WTC11 (cell line): ENCODE measurements at regions not wholly inside any gene's neighbourhood (a gene's known extent, or its start where the extent isn't known, plus 50 kb on each side); places are given as distances from the start of the nearest gene placed in this dataset.

Experiments
- ATAC-seq: fragments of 200-7000 bp; cut with Tn5 transposase; 2 replicates; pipeline ENCODE4 v1.10.0; 2021; ENCODE audit warnings: mild to moderate bottlenecking, moderate library complexity
- CTCF ChIA-PET: fragments of 300-600 bp; sonication (Branson Sonifier 250); formaldehyde crosslinking; loops from one replicate; lab custom pipeline; 2021; ENCODE audit warnings: antibody characterized with exemption; lab: Charles Lee
- POLR2A ChIA-PET: fragments of 350-600 bp; sonication (Branson Sonifier 250); formaldehyde crosslinking; loops from one replicate; lab custom pipeline; 2021; ENCODE audit warnings: antibody characterized with exemption; lab: Charles Lee
- DNase-seq: peaks from one replicate; pipeline ENCODE4 v3.0.0; 2021; ENCODE audit warnings: low spot score
- H3K27ac Mint-ChIP-seq: 2 replicates; pipeline ENCODE4 v1.8.0; 2021; ENCODE audit warnings: mixed read lengths
- H3K27me3 Mint-ChIP-seq: 2 replicates; pipeline ENCODE4 v1.8.0; 2021; ENCODE audit warnings: low read depth, mild to moderate bottlenecking, moderate library complexity, mixed read lengths
- H3K36me3 Mint-ChIP-seq: 2 replicates; pipeline ENCODE4 v1.8.0; 2021; ENCODE audit warnings: mixed read lengths
- H3K4me1 Mint-ChIP-seq: 2 replicates; pipeline ENCODE4 v1.8.0; 2022; ENCODE audit warnings: mixed read lengths
- H3K4me3 Mint-ChIP-seq: 2 replicates; pipeline ENCODE4 v1.8.0; 2021; ENCODE audit warnings: mild to moderate bottlenecking, moderate library complexity, mixed read lengths
- H3K9me3 Mint-ChIP-seq: 2 replicates; pipeline ENCODE4 v1.8.0; 2021; ENCODE audit warnings: mixed read lengths
- CREB1 ChIP-seq: sonication (generic); formaldehyde crosslinking; IDR thresholded peaks from 2 replicates; pipeline ENCODE4 v1.8.0; 2023; ENCODE audit warnings: mild to moderate bottlenecking, missing genetic modification reagents
- ETV6 ChIP-seq: sonication (generic); formaldehyde crosslinking; IDR thresholded peaks from 2 replicates; pipeline ENCODE4 v1.8.1; 2022; ENCODE audit warnings: mild to moderate bottlenecking, missing genetic modification reagents
- IRF2 ChIP-seq: sonication (generic); formaldehyde crosslinking; IDR thresholded peaks from 2 replicates; pipeline ENCODE4 v1.8.0; 2022; ENCODE audit warnings: low read depth, missing genetic modification reagents, borderline replicate concordance
- NR2C2 ChIP-seq: sonication (generic); formaldehyde crosslinking; IDR thresholded peaks from 2 replicates; pipeline ENCODE4 v1.8.0; 2022; ENCODE audit warnings: mild to moderate bottlenecking, missing genetic modification reagents
- PRRX2 ChIP-seq: fragments of 250-450 bp; sonication (Bioruptor Pico); IDR thresholded peaks from 2 replicates; pipeline ENCODE4 v1.8.0; 2021; ENCODE audit warnings: mild to moderate bottlenecking
- RORB ChIP-seq: fragments of 250-450 bp; sonication (Bioruptor Pico); IDR thresholded peaks from 2 replicates; pipeline ENCODE4 v1.9.0; 2021; ENCODE audit warnings: mild to moderate bottlenecking
- SMAD4 ChIP-seq: sonication (generic); formaldehyde crosslinking; IDR thresholded peaks from 2 replicates; pipeline ENCODE4 v1.8.0; 2022; ENCODE audit warnings: mild to moderate bottlenecking, missing genetic modification reagents
- SP1 ChIP-seq: sonication (generic); formaldehyde crosslinking; conservative IDR thresholded peaks from 2 replicates; pipeline ENCODE4 v1.8.1; 2022; ENCODE audit warnings: missing genetic modification reagents
- TEAD1 ChIP-seq: sonication (generic); formaldehyde crosslinking; IDR thresholded peaks from 2 replicates; pipeline ENCODE4 v1.8.0; 2022; ENCODE audit warnings: mild to moderate bottlenecking, missing genetic modification reagents
- TEAD4 ChIP-seq: sonication (generic); formaldehyde crosslinking; IDR thresholded peaks from 2 replicates; pipeline ENCODE4 v1.8.0; 2022; ENCODE audit warnings: mild to moderate bottlenecking, missing genetic modification reagents
- TP53 ChIP-seq: sonication (generic); formaldehyde crosslinking; IDR thresholded peaks from 2 replicates; pipeline ENCODE4 v1.8.1; 2023; ENCODE audit warnings: mild to moderate bottlenecking, missing genetic modification reagents
- ZNF232 ChIP-seq: sonication (generic); formaldehyde crosslinking; IDR thresholded peaks from 2 replicates; pipeline ENCODE4 v1.8.0; 2022; ENCODE audit warnings: mild to moderate bottlenecking, missing genetic modification reagents
- ZNF263 ChIP-seq: sonication (generic); formaldehyde crosslinking; IDR thresholded peaks from 2 replicates; pipeline ENCODE4 v1.8.1; 2022; ENCODE audit warnings: low read depth, mild to moderate bottlenecking, moderate library complexity, missing genetic modification reagents
- ZNF416 ChIP-seq: fragments of 250-450 bp; sonication (Bioruptor Pico); IDR thresholded peaks from 2 replicates; pipeline ENCODE4 v1.9.0; 2021; ENCODE audit warnings: mild to moderate bottlenecking, inconsistent platforms
- TF ChIP-seq, protein P1 (sequence below): sonication (generic); formaldehyde crosslinking; IDR thresholded peaks from 2 replicates; pipeline ENCODE4 v1.8.0; 2023; ENCODE audit warnings: mild to moderate bottlenecking, missing genetic modification reagents
- TF ChIP-seq, protein P2 (sequence below): sonication (generic); formaldehyde crosslinking; IDR thresholded peaks from 2 replicates; pipeline ENCODE4 v1.8.1; 2022; ENCODE audit warnings: low read depth, mild to moderate bottlenecking, moderate library complexity, missing genetic modification reagents, borderline replicate concordance
- TF ChIP-seq, protein P3 (sequence below): sonication (generic); formaldehyde crosslinking; IDR thresholded peaks from 2 replicates; pipeline ENCODE4 v1.8.1; 2022; ENCODE audit warnings: missing genetic modification reagents, borderline replicate concordance
- TF ChIP-seq, protein P4 (sequence below): sonication (generic); formaldehyde crosslinking; IDR thresholded peaks from 2 replicates; pipeline ENCODE4 v1.8.1; 2022; ENCODE audit warnings: low read depth, missing genetic modification reagents, borderline replicate concordance
- TF ChIP-seq, protein P5 (sequence below): sonication (generic); formaldehyde crosslinking; IDR thresholded peaks from 2 replicates; pipeline ENCODE4 v1.8.0; 2022; ENCODE audit warnings: mild to moderate bottlenecking, missing genetic modification reagents

DNA sequence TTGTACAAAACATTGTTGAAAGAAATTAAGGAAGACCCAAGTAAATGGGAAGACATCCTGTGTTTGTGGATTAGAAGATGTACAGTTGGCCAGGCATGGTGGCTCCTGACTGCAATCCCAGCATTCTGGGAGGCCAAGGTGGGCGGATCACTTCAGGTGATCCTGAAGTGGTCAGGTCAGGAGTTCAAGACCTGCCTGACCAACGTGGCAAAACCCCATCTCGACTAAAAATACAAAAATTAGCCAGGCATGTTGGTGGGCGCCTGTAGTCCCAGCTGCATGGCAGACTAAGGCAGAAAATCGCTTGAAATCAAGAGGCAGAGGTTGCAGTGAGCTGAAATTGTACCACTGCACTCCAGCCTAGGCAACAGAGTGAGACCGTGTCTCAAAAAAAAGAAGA is 62.0 kb upstream of the SEPTIN5 start (continued):
- TF ChIP-seq, protein P1, sequence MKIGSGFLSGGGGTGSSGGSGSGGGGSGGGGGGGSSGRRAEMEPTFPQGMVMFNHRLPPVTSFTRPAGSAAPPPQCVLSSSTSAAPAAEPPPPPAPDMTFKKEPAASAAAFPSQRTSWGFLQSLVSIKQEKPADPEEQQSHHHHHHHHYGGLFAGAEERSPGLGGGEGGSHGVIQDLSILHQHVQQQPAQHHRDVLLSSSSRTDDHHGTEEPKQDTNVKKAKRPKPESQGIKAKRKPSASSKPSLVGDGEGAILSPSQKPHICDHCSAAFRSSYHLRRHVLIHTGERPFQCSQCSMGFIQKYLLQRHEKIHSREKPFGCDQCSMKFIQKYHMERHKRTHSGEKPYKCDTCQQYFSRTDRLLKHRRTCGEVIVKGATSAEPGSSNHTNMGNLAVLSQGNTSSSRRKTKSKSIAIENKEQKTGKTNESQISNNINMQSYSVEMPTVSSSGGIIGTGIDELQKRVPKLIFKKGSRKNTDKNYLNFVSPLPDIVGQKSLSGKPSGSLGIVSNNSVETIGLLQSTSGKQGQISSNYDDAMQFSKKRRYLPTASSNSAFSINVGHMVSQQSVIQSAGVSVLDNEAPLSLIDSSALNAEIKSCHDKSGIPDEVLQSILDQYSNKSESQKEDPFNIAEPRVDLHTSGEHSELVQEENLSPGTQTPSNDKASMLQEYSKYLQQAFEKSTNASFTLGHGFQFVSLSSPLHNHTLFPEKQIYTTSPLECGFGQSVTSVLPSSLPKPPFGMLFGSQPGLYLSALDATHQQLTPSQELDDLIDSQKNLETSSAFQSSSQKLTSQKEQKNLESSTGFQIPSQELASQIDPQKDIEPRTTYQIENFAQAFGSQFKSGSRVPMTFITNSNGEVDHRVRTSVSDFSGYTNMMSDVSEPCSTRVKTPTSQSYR (CRISPR knock-in tag), result no peak

DNA sequence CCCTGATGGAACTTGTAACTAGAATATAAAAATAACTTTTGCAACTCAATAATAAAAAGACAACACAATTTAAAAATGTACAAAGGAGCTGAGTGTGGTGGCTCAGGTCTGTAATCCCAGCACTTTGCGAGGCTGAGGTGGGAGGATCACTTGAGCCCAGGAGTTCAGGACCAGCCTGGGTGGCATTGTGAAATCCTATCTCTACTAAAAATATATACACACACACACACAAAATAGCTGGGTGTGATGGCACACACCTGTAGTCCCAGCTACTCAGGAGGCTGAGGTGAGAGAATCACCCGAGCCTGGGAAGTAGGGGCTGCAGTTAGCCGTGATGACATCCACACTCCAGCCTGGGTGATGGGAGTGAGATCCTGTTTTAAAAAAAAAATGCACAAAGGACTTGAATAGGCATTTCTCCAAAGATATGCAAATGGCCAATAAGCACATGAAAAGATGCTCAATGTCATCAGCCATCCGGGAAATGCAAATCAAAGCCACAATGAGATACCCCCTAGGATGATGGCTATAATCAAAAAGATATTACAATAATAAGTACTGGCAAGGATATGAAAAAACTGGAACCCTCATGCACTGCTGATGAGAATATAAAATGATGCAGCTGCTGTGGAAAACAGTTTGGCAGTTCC is 59.8 kb upstream of the SEPTIN5 start:
- ChIA-PET POLR2A (no interaction called here), CTCF (interaction anchor here (0.6 to 1.6 kb wide), 5 partner anchors 9 to 532 kb away, joined by 3 to 6 read pairs (median 4); no protein-coding TSS in a partner anchor)
- Mint-ChIP-seq H3K36me3 (peaks cover 1% of the 10 kb centered on the region), H3K4me3 (no peak overlapping the region), H3K27me3 (no peaks in the 10 kb centered on the region; the same call in 1 of the 2 replicates), H3K4me1 (peaks cover 22% of the 10 kb centered on the region), H3K27ac (no peak overlapping the region), H3K9me3 (peaks cover 8% of the 10 kb centered on the region)
- no peak for TF ChIP-seq ZNF263 (CRISPR knock-in tag)
- no peak for TF ChIP-seq CREB1 (CRISPR knock-in tag)
- TF ChIP-seq PRRX2 (CRISPR knock-in tag), result no peak
- TF ChIP-seq TEAD1 (CRISPR knock-in tag), result no peak
- TF ChIP-seq TP53 (CRISPR knock-in tag), result no peak
- no peak for TF ChIP-seq ETV6 (CRISPR knock-in tag)
- no peak for TF ChIP-seq SMAD4 (CRISPR knock-in tag)
- DNase-seq (no peak), ATAC-seq (peak; percentile 38)

DNA sequence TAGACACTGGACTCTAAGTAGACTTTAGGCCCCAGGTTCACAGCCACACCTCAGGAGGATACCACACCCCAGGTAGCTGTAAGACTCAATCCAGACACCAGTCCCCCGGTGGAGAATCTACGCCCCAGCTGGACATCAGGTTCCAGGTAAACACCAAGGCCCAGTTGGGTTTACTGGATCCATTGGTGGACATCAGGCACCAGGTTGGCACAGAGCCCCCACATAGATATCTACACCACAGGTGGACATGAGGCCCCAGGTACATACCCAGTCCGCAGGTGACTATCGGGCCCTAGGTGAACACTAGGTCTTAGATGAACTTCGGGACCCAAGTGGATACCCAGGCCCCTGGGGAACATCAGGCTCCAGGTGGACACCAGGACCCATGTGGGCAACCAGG is 58.9 kb upstream of the SEPTIN5 start:
- Mint-ChIP-seq H3K36me3 (no peaks in the 10 kb centered on the region), H3K27ac (no peak overlapping the region), H3K4me3 (no peak overlapping the region), H3K4me1 (peaks cover 22% of the 10 kb centered on the region), H3K9me3 (no peaks in the 10 kb centered on the region; the same call in 1 of the 2 replicates), H3K27me3 (no peaks in the 10 kb centered on the region; the same call in 1 of the 2 replicates)
- no peak for DNase-seq
- TF ChIP-seq TEAD4 (no peak), RORB (CRISPR knock-in tag) (no peak), ZNF232 (no peak), NR2C2 (no peak), ZNF416 (no peak), IRF2 (CRISPR knock-in tag) (no peak), CREB1 (CRISPR knock-in tag) (no peak), SP1 (no peak)
- TF ChIP-seq, protein P2, sequence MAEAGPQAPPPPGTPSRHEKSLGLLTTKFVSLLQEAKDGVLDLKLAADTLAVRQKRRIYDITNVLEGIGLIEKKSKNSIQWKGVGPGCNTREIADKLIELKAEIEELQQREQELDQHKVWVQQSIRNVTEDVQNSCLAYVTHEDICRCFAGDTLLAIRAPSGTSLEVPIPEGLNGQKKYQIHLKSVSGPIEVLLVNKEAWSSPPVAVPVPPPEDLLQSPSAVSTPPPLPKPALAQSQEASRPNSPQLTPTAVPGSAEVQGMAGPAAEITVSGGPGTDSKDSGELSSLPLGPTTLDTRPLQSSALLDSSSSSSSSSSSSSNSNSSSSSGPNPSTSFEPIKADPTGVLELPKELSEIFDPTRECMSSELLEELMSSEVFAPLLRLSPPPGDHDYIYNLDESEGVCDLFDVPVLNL (CRISPR knock-in tag), result no peak
- TF ChIP-seq, protein P3, sequence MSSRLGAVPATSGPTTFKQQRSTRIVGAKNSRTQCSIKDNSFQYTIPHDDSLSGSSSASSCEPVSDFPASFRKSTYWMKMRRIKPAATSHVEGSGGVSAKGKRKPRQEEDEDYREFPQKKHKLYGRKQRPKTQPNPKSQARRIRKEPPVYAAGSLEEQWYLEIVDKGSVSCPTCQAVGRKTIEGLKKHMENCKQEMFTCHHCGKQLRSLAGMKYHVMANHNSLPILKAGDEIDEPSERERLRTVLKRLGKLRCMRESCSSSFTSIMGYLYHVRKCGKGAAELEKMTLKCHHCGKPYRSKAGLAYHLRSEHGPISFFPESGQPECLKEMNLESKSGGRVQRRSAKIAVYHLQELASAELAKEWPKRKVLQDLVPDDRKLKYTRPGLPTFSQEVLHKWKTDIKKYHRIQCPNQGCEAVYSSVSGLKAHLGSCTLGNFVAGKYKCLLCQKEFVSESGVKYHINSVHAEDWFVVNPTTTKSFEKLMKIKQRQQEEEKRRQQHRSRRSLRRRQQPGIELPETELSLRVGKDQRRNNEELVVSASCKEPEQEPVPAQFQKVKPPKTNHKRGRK (CRISPR knock-in tag), result no peak
- TF ChIP-seq, protein P4, sequence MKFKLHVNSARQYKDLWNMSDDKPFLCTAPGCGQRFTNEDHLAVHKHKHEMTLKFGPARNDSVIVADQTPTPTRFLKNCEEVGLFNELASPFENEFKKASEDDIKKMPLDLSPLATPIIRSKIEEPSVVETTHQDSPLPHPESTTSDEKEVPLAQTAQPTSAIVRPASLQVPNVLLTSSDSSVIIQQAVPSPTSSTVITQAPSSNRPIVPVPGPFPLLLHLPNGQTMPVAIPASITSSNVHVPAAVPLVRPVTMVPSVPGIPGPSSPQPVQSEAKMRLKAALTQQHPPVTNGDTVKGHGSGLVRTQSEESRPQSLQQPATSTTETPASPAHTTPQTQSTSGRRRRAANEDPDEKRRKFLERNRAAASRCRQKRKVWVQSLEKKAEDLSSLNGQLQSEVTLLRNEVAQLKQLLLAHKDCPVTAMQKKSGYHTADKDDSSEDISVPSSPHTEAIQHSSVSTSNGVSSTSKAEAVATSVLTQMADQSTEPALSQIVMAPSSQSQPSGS, result no peak
- TF ChIP-seq, protein P5, sequence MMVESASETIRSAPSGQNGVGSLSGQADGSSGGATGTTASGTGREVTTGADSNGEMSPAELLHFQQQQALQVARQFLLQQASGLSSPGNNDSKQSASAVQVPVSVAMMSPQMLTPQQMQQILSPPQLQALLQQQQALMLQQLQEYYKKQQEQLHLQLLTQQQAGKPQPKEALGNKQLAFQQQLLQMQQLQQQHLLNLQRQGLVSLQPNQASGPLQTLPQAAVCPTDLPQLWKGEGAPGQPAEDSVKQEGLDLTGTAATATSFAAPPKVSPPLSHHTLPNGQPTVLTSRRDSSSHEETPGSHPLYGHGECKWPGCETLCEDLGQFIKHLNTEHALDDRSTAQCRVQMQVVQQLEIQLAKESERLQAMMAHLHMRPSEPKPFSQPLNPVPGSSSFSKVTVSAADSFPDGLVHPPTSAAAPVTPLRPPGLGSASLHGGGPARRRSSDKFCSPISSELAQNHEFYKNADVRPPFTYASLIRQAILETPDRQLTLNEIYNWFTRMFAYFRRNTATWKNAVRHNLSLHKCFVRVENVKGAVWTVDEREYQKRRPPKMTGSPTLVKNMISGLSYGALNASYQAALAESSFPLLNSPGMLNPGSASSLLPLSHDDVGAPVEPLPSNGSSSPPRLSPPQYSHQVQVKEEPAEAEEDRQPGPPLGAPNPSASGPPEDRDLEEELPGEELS, result no peak
- ChIA-PET CTCF (interaction anchor here (0.6 to 1.6 kb wide), 4 partner anchors 10 to 532 kb away, joined by 3 to 6 read pairs (median 4); no protein-coding TSS in a partner anchor), POLR2A (no interaction called here)
- ATAC-seq, result no peak
